GM23338 (cell line): ENCODE measurements at regions not wholly inside any gene's neighbourhood (a gene's known extent, or its start where the extent isn't known, plus 50 kb on each side); places are given as distances from the start of the nearest gene placed in this dataset.

ENCODE experiments used
- REST ChIP-seq: IDR thresholded peaks from one replicate; pipeline ENCODE4 v1.6.1; 2018; ENCODE audit warnings: antibody characterized with exemption; ENCODE audit not compliant: unreplicated experiment
- ZNF462 ChIP-seq: fragments of 250-450 bp; sonication (Bioruptor Pico); IDR thresholded peaks from 2 replicates; pipeline ENCODE4 v1.5.0; 2020; ENCODE audit warnings: mild to moderate bottlenecking, moderate library complexity

GRCh38 chr6:167543602-167544497, 219.0 kb downstream of the TTLL2 start (continued):
- no peak for TF ChIP-seq REST
- TF ChIP-seq ZNF462 (CRISPR knock-in tag), result no peak
